ENCODE measurements at regions not wholly inside any gene's neighbourhood (a gene's known extent, or its start where the extent isn't known, plus 50 kb on each side); places are given as distances from the start of the nearest gene placed in this dataset.

DNA sequence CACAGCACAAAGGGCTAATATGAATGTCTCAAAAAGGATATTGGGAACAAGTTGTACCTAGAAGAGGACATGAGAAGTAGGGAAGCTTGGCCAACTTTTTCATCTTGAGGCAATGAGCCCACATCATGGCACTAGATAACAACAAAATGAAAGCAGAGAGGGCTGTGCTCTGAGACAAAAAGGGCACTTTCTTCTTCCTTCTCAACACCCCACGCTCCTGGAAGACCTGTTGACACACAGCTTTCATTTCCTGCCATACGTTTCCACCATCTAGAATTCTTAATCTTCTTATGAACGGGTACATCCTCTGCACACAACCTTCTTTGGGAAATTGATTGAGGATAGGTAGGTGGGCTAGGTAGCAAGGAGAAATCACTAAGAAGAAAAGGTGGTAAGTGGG lies 187.8 kb upstream of the STXBP5 start:
- intact Hi-C loops (cut with DNase I): no loop called here
- no peaks in the 10 kb centered on the region for H3K36me3 ChIP-seq (ENCODE audit: control insufficient read depth in 1 of 2, insufficient read depth in 2 of 2, low read length in 1 of 2)
- WGBS, 2 donors: 66 to 78% methylated on average over 3 of the region's 3 CpGs

DNA sequence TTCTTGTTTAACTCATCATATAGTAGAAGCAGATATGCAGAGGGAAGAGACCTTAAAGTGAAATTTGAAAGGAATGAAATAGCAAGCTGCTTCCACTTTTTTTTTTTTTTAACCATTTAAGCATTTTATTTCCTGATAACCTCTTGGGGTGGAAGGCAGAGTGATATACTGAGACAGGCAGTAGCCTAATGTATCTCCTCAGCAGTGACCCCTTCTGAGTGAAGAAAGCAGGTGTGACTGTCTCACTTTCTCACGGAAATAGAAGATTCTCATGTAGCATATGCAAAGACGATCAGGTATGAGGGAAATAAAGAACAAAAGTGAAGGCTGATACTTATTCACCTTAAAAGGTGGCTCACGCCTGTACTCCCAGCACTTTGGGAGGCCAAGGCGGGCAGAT lies 187.1 kb upstream of the STXBP5 start:
- Histone ChIP-seq H3K9me3 (ENCODE audit: control insufficient read depth, low read length) (no peaks in the 10 kb centered on the region), H3K27ac (ENCODE audit: low read depth in 1 of 2, low read length in 2 of 2) (no peak overlapping the region), H3K4me1 (ENCODE audit: control insufficient read depth in 1 of 2, insufficient read depth in 2 of 2, low read length in 2 of 2) (no peaks in the 10 kb centered on the region), H3K27me3 (ENCODE audit: control insufficient read depth in 1 of 2, insufficient read depth in 2 of 2, low read length in 1 of 2) (no peaks in the 10 kb centered on the region), H3K4me3 (ENCODE audit: low read length in 2 of 2) (no peak overlapping the region), H3K36me3 (ENCODE audit: control insufficient read depth in 1 of 2, insufficient read depth in 2 of 2, low read length in 1 of 2) (no peaks in the 10 kb centered on the region)
- ATAC-seq (ENCODE audit: low FRiP score) (no peak), DNase-seq (no peak)
- 81 to 83% methylated on average over 4 of the region's 4 CpGs for WGBS, 2 donors
- intact Hi-C loops (cut with DNase I): no loop called here

More for the DNA sequence above, 187.8 kb upstream of the STXBP5 start:
- no peaks in the 10 kb centered on the region for H3K4me1 ChIP-seq (ENCODE audit: control insufficient read depth in 1 of 2, insufficient read depth in 2 of 2, low read length in 2 of 2)
- no peak overlapping the region for H3K4me3 ChIP-seq (ENCODE audit: low read length in 2 of 2)
- ATAC-seq (ENCODE audit: low FRiP score): no peak
- H3K27ac ChIP-seq (ENCODE audit: low read depth in 1 of 2, low read length in 2 of 2): no peak overlapping the region
- H3K27me3 ChIP-seq (ENCODE audit: control insufficient read depth in 1 of 2, insufficient read depth in 2 of 2, low read length in 1 of 2): no peaks in the 10 kb centered on the region
- H3K9me3 ChIP-seq (ENCODE audit: control insufficient read depth, low read length): no peaks in the 10 kb centered on the region
- DNase-seq: no peak

DNA sequence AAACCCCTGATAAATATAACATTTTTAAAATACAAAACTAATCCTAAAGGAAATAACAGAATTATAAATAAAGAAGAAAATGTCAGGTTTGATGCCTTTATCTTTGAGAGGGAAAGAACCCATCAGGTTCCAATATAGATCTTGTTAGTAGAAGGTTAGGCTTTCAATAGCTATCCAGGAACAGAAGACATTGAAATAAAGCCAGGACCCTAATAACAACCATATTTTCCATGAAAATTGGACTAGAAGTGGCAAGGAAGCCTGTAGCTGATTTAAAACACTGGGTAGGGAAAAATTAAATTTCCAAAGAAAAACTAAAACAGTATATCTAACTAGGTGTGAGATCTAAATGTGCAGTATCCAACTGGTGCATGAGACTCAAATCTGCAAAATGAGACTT lies 185.2 kb upstream of the STXBP5 start:
- Histone ChIP-seq H3K27me3 (ENCODE audit: control insufficient read depth in 1 of 2, insufficient read depth in 2 of 2, low read length in 1 of 2) (no peaks in the 10 kb centered on the region), H3K9me3 (ENCODE audit: control insufficient read depth, low read length) (no peaks in the 10 kb centered on the region), H3K4me3 (ENCODE audit: low read length in 2 of 2) (no peak overlapping the region), H3K27ac (ENCODE audit: low read depth in 1 of 2, low read length in 2 of 2) (no peak overlapping the region), H3K4me1 (ENCODE audit: control insufficient read depth in 1 of 2, insufficient read depth in 2 of 2, low read length in 2 of 2) (no peaks in the 10 kb centered on the region), H3K36me3 (ENCODE audit: control insufficient read depth in 1 of 2, insufficient read depth in 2 of 2, low read length in 1 of 2) (no peaks in the 10 kb centered on the region)
- intact Hi-C loops (cut with DNase I): no loop called here
- no peak for ATAC-seq (ENCODE audit: low FRiP score)
- DNase-seq: no peak

DNA sequence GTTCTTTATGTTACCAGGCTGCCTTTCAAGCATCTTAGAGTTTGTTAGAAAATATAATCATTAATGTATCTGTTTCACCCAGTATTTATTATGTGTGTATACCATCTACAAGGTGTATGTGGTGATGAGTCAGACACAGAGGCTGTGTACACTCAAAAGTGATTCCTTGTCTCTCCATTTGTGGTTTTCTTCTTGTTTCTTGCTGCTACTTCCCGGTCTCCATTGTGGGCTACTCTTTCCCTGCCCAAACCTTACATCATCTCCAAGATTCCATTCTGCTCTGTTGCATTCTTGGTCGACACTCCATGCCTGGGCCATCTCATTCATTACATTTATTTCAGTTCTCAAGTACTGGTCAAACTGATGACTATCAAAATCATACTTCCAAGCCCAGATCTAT lies 182.2 kb upstream of the STXBP5 start:
- H3K4me1 ChIP-seq (ENCODE audit: control insufficient read depth in 1 of 2, insufficient read depth in 2 of 2, low read length in 2 of 2): no peaks in the 10 kb centered on the region
- 67 to 74% methylated on average over 2 of the region's 2 CpGs for WGBS, 2 donors
- no peak overlapping the region for H3K27ac ChIP-seq (ENCODE audit: low read depth in 1 of 2, low read length in 2 of 2)
- no peak for DNase-seq
- intact Hi-C loops (cut with DNase I): no loop called here
- H3K9me3 ChIP-seq (ENCODE audit: control insufficient read depth, low read length): no peaks in the 10 kb centered on the region
- no peak overlapping the region for H3K4me3 ChIP-seq (ENCODE audit: low read length in 2 of 2)
- no peaks in the 10 kb centered on the region for H3K36me3 ChIP-seq (ENCODE audit: control insufficient read depth in 1 of 2, insufficient read depth in 2 of 2, low read length in 1 of 2)
- ATAC-seq (ENCODE audit: low FRiP score): no peak
- H3K27me3 ChIP-seq (ENCODE audit: control insufficient read depth in 1 of 2, insufficient read depth in 2 of 2, low read length in 1 of 2): no peaks in the 10 kb centered on the region

DNA sequence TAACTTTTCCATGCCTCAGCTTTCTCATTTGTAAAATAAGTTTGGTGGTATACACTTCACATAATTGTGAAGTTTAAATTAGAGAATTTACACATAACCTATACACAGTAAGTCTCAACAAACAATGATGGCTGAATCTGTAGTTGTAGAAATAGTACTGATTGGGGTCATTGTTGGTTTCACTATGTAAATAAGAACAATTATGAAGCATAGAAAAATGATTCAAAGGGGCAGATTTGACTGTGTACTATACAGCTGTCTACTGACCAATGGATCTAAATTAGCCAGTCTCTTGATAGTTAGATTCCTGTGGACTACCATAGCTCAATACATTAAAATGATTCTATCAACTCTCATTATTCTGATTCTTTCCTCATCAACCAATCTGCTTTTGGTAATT lies 181.1 kb upstream of the STXBP5 start:
- Histone ChIP-seq H3K27ac (ENCODE audit: low read depth in 1 of 2, low read length in 2 of 2) (no peak overlapping the region), H3K36me3 (ENCODE audit: control insufficient read depth in 1 of 2, insufficient read depth in 2 of 2, low read length in 1 of 2) (no peaks in the 10 kb centered on the region), H3K4me3 (ENCODE audit: low read length in 2 of 2) (no peak overlapping the region), H3K4me1 (ENCODE audit: control insufficient read depth in 1 of 2, insufficient read depth in 2 of 2, low read length in 2 of 2) (no peaks in the 10 kb centered on the region), H3K27me3 (ENCODE audit: control insufficient read depth in 1 of 2, insufficient read depth in 2 of 2, low read length in 1 of 2) (no peaks in the 10 kb centered on the region), H3K9me3 (ENCODE audit: control insufficient read depth, low read length) (no peaks in the 10 kb centered on the region)
- ATAC-seq (ENCODE audit: low FRiP score): no peak
- DNase-seq: no peak
- intact Hi-C loops (cut with DNase I): no loop called here

DNA sequence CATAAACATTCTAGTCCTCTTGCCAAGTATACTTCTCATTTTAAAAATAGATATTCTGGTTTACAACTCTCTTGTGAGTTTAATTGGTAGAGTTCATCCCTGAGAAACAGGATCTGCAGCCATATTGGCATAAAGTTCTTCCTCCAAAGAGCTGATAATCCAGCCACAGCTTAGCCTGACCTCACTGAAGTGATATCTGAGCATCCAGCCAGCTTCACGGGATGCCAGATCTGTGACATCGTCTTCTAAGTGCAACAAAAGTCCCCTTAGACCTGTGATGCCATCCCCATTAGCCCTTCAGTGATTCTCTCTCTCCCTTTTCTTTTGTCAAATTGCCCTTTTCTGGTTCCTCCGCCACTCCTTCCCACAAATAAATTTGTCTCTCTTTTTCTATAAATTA lies 180.6 kb upstream of the STXBP5 start:
- no peak for DNase-seq
- WGBS, 2 donors: 65 to 70% methylated on average over 3 of the region's 3 CpGs
- H3K9me3 ChIP-seq (ENCODE audit: control insufficient read depth, low read length): no peaks in the 10 kb centered on the region
- H3K27ac ChIP-seq (ENCODE audit: low read depth in 1 of 2, low read length in 2 of 2): no peak overlapping the region
- ATAC-seq (ENCODE audit: low FRiP score): no peak
- H3K4me1 ChIP-seq (ENCODE audit: control insufficient read depth in 1 of 2, insufficient read depth in 2 of 2, low read length in 2 of 2): no peaks in the 10 kb centered on the region
- intact Hi-C loops (cut with DNase I): no loop called here
- no peaks in the 10 kb centered on the region for H3K36me3 ChIP-seq (ENCODE audit: control insufficient read depth in 1 of 2, insufficient read depth in 2 of 2, low read length in 1 of 2)
- H3K27me3 ChIP-seq (ENCODE audit: control insufficient read depth in 1 of 2, insufficient read depth in 2 of 2, low read length in 1 of 2): no peaks in the 10 kb centered on the region
- H3K4me3 ChIP-seq (ENCODE audit: low read length in 2 of 2): no peak overlapping the region

DNA sequence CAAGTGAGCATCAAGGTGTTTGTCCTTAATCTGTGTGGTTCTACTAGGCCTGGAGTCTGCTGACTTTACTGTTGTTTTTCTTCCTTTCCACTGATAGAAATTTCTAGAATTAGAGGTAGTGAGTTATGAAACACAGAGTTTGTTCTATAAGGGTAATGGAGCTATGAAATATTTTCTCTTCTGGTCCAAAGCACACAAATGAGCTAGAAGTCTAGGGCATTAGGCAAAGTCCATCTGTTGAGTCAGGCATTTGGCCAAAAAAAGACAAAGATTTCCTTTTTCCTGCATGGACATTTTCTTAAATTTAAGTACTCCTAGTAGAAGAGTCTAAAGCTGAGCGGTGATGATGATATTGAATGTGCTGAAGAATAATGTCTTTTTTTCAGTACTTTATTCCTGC lies 174.3 kb upstream of the STXBP5 start:
- ATAC-seq (ENCODE audit: low FRiP score) (no peak), DNase-seq (no peak)
- intact Hi-C loops (cut with DNase I): no loop called here
- H3K4me3 ChIP-seq (ENCODE audit: low read length in 2 of 2): no peak overlapping the region
- no peaks in the 10 kb centered on the region for H3K4me1 ChIP-seq (ENCODE audit: control insufficient read depth in 1 of 2, insufficient read depth in 2 of 2, low read length in 2 of 2)
- H3K36me3 ChIP-seq (ENCODE audit: control insufficient read depth in 1 of 2, insufficient read depth in 2 of 2, low read length in 1 of 2): no peaks in the 10 kb centered on the region
- no peaks in the 10 kb centered on the region for H3K27me3 ChIP-seq (ENCODE audit: control insufficient read depth in 1 of 2, insufficient read depth in 2 of 2, low read length in 1 of 2)
- WGBS, 2 donors: 93% methylated on average over 1 of the region's 1 CpG
- H3K27ac ChIP-seq (ENCODE audit: low read depth in 1 of 2, low read length in 2 of 2): no peak overlapping the region
- no peaks in the 10 kb centered on the region for H3K9me3 ChIP-seq (ENCODE audit: control insufficient read depth, low read length)

DNA sequence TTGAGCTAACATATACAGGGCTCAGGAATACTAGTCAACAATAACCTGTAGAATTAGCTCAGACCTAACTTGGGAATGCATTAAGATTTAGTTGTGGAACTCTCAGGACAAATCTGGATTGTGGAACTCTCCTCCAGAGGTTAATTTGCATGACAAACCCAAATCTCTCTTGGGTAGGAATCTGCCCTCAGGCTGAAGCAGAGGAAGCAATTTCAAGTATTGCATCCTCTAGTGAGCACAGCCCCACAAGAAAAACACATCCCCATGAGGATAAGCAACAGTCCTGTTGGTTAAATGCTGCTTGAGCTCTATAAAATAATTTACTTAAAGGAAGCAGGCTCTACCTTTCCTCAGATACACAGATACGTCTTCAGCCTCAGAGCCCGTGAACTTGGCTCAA lies 170.9 kb upstream of the STXBP5 start:
- ATAC-seq (ENCODE audit: low FRiP score): no peak
- no peak for DNase-seq
- Histone ChIP-seq H3K27ac (ENCODE audit: low read depth in 1 of 2, low read length in 2 of 2) (no peak overlapping the region), H3K4me1 (ENCODE audit: control insufficient read depth in 1 of 2, insufficient read depth in 2 of 2, low read length in 2 of 2) (no peaks in the 10 kb centered on the region), H3K27me3 (ENCODE audit: control insufficient read depth in 1 of 2, insufficient read depth in 2 of 2, low read length in 1 of 2) (no peaks in the 10 kb centered on the region), H3K4me3 (ENCODE audit: low read length in 2 of 2) (no peak overlapping the region), H3K36me3 (ENCODE audit: control insufficient read depth in 1 of 2, insufficient read depth in 2 of 2, low read length in 1 of 2) (no peaks in the 10 kb centered on the region), H3K9me3 (ENCODE audit: control insufficient read depth, low read length) (no peaks in the 10 kb centered on the region)
- WGBS, 2 donors: 72 to 85% methylated on average over 2 of the region's 2 CpGs
- intact Hi-C loops (cut with DNase I): no loop called here

DNA sequence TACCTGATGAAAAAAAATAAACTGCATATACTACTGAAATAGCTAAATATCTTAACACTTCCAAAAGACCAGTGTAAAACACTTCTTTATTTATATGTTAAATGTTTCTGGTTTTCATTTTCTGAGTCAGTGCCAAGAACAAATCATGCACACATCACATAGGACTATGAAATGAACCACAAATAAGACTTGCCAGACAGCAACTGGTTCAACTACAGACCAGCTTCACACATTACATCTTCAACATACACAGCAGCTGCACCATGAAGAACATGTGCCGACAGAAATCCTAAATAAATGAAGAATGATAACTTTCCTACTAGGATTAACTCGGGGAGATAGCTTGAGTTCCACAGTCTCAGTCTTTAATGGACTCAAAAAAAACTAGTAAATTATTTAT lies 168.3 kb upstream of the STXBP5 start:
- Histone ChIP-seq H3K27me3 (ENCODE audit: control insufficient read depth in 1 of 2, insufficient read depth in 2 of 2, low read length in 1 of 2) (no peaks in the 10 kb centered on the region), H3K4me1 (ENCODE audit: control insufficient read depth in 1 of 2, insufficient read depth in 2 of 2, low read length in 2 of 2) (no peaks in the 10 kb centered on the region), H3K27ac (ENCODE audit: low read depth in 1 of 2, low read length in 2 of 2) (no peak overlapping the region), H3K4me3 (ENCODE audit: low read length in 2 of 2) (no peak overlapping the region), H3K9me3 (ENCODE audit: control insufficient read depth, low read length) (no peaks in the 10 kb centered on the region), H3K36me3 (ENCODE audit: control insufficient read depth in 1 of 2, insufficient read depth in 2 of 2, low read length in 1 of 2) (no peaks in the 10 kb centered on the region)
- DNase-seq (no peak), ATAC-seq (ENCODE audit: low FRiP score) (no peak)
- WGBS, 2 donors: 68 to 78% methylated on average over 2 of the region's 2 CpGs
- intact Hi-C loops (cut with DNase I): no loop called here

DNA sequence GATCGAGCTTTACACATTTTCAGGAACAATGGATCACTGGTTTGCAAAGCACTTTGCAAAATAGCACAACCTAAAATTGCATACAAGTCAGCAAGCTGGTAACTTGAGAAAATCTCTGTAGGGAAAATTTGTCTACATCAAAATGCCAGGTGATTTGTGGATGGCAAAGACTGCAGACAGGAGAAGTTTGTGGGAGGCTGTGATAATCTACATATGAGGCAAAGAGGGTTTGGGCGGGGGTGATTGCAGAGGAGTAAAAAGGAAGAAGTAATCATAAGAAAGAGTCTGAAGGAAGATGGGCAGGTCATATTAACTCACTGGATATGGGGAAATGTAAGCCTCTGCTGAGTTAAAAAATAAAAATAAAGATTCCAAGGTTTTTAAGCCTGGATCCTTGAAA lies 166.3 kb upstream of the STXBP5 start:
- ATAC-seq (ENCODE audit: low FRiP score) (no peak), DNase-seq (no peak)
- no peak overlapping the region for H3K4me3 ChIP-seq (ENCODE audit: low read length in 2 of 2)
- H3K27ac ChIP-seq (ENCODE audit: low read depth in 1 of 2, low read length in 2 of 2): no peak overlapping the region
- no peaks in the 10 kb centered on the region for H3K27me3 ChIP-seq (ENCODE audit: control insufficient read depth in 1 of 2, insufficient read depth in 2 of 2, low read length in 1 of 2)
- H3K9me3 ChIP-seq (ENCODE audit: control insufficient read depth, low read length): no peaks in the 10 kb centered on the region
- whole genome bisulfite sequencing, 2 donors: 80 to 81% methylated on average over 2 of the region's 2 CpGs
- no peaks in the 10 kb centered on the region for H3K4me1 ChIP-seq (ENCODE audit: control insufficient read depth in 1 of 2, insufficient read depth in 2 of 2, low read length in 2 of 2)
- intact Hi-C loops (cut with DNase I): no loop called here
- H3K36me3 ChIP-seq (ENCODE audit: control insufficient read depth in 1 of 2, insufficient read depth in 2 of 2, low read length in 1 of 2): no peaks in the 10 kb centered on the region
